IMR-90 (cell line): ENCODE measurements at regions not wholly inside any gene's neighbourhood (a gene's known extent, or its start where the extent isn't known, plus 50 kb on each side); places are given as distances from the start of the nearest gene placed in this dataset.

Experiments used
- ATAC-seq: fragments of 200-7000 bp; cut with Tn5 transposase; 2 replicates; pipeline ENCODE4 v1.9.1; 2020; ENCODE audit warnings: low read depth, mild to moderate bottlenecking, moderate library complexity
- BruUV-seq: library from RNA; stranded (reverse); fragments of 400-500 nt; replicated peaks from 2 replicates; lab custom pipeline; 2021; lab: Mats Ljungman, UMichigan
- CTCF ChIA-PET: fragments of 300-600 bp; formaldehyde crosslinking; extraction: SDS; loops from one replicate; lab custom pipeline; 2021; ENCODE audit warnings: antibody characterized with exemption; lab: Yijun Ruan, JAX
- POLR2A ChIA-PET: fragments of 300-600 bp; sonication (Branson Sonifier 250); formaldehyde crosslinking; loops from one replicate; lab custom pipeline; 2022; ENCODE audit warnings: antibody characterized with exemption; ENCODE audit not compliant: unreplicated experiment; lab: Charles Lee
- DNase-seq: peaks from one replicate; pipeline ENCODE4 v3.0.0; 2013
- H2AFZ ChIP-seq: replicated peaks from 2 replicates; pipeline ENCODE3; 2013; ENCODE audit warnings: low read length, mild to moderate bottlenecking; ENCODE audit not compliant: poor library complexity
- H2AK5ac ChIP-seq: 2 replicates; pipeline ENCODE4 v1.6.1; 2013; ENCODE audit warnings: low read depth, low read length, inconsistent platforms
- H2AK9ac ChIP-seq: replicated peaks from 2 replicates; pipeline ENCODE3; 2013; ENCODE audit warnings: mild to moderate bottlenecking, low read depth, low read length, moderate library complexity; ENCODE audit not compliant: poor library complexity
- H2BK120ac ChIP-seq: 2 replicates; pipeline ENCODE4 v1.6.1; 2013; ENCODE audit warnings: low read depth, low read length, inconsistent platforms
- H2BK15ac ChIP-seq: 3 replicates; pipeline ENCODE4 v1.6.1; 2013; ENCODE audit warnings: low read depth, low read length, inconsistent platforms
- H2BK20ac ChIP-seq: 2 replicates; pipeline ENCODE4 v1.6.1; 2013; ENCODE audit warnings: low read depth, mild to moderate bottlenecking, inconsistent platforms, low read length, moderate library complexity
- H2BK5ac ChIP-seq: 2 replicates; pipeline ENCODE4 v1.6.1; 2013; ENCODE audit warnings: mild to moderate bottlenecking, low read depth, low read length, inconsistent platforms; ENCODE audit not compliant: poor library complexity, severe bottlenecking
- H3K14ac ChIP-seq: replicated peaks from 2 replicates; pipeline ENCODE4 v1.6.1; 2013; ENCODE audit warnings: low read depth, low read length, inconsistent platforms
- H3K18ac ChIP-seq: 2 replicates; pipeline ENCODE4 v1.6.1; 2013; ENCODE audit warnings: low read depth, low read length, control low read depth
- H3K23ac ChIP-seq: 2 replicates; pipeline ENCODE4 v1.6.1; 2013; ENCODE audit warnings: low read depth, low read length, inconsistent platforms
- H3K27ac ChIP-seq: 2 replicates; pipeline ENCODE4 v1.5.1; 2013; ENCODE audit warnings: mild to moderate bottlenecking, control low read depth, low read length; ENCODE audit not compliant: insufficient read depth
- H3K27me3 ChIP-seq: 2 replicates; pipeline ENCODE4 v1.6.1; 2013; ENCODE audit warnings: low read length; ENCODE audit not compliant: control insufficient read depth, insufficient read depth
- H3K36me3 ChIP-seq: 2 replicates; pipeline ENCODE4 v1.6.1; 2013; ENCODE audit warnings: low read length, mixed read lengths; ENCODE audit not compliant: control insufficient read depth, insufficient read depth
- H3K4ac ChIP-seq: 2 replicates; pipeline ENCODE4 v1.6.1; 2013; ENCODE audit warnings: low read depth, low read length, inconsistent platforms
- H3K4me1 ChIP-seq: 2 replicates; pipeline ENCODE4 v1.6.1; 2013; ENCODE audit warnings: low read length, mixed read lengths; ENCODE audit not compliant: control insufficient read depth, insufficient read depth
- H3K4me2 ChIP-seq: 2 replicates; pipeline ENCODE4 v1.6.1; 2013; ENCODE audit warnings: low read depth, mild to moderate bottlenecking, control low read depth, low read length, moderate library complexity
- H3K4me3 ChIP-seq: 2 replicates; pipeline ENCODE4 v1.5.1; 2013; ENCODE audit warnings: low read depth, mild to moderate bottlenecking, control low read depth, low read length, moderate library complexity; ENCODE audit not compliant: insufficient read depth
- H3K56ac ChIP-seq: 2 replicates; pipeline ENCODE4 v1.6.1; 2013; ENCODE audit warnings: low read length, inconsistent platforms; ENCODE audit not compliant: insufficient read depth; ENCODE audit errors: extremely low read depth
- H3K79me1 ChIP-seq, 2 experiments: 2 replicates each; pipeline ENCODE4 v1.6.1; 2013; ENCODE audit warnings: low read length in 2 of 2, inconsistent platforms in 1 of 2, low read depth in 1 of 2
- H3K9ac ChIP-seq: 2 replicates; pipeline ENCODE4 v1.6.1; 2013; ENCODE audit warnings: low read depth, low read length, control low read depth
- H3K9me1 ChIP-seq: 2 replicates; pipeline ENCODE4 v1.6.1; 2013; ENCODE audit warnings: low read length, inconsistent platforms; ENCODE audit not compliant: insufficient read depth
- H3K9me3 ChIP-seq: 2 replicates; pipeline ENCODE4 v1.6.1; 2013; ENCODE audit warnings: low read length; ENCODE audit not compliant: control insufficient read depth, insufficient read depth
- H4K20me1 ChIP-seq: 2 replicates; pipeline ENCODE4 v1.6.1; 2013; ENCODE audit warnings: low read length, inconsistent platforms; ENCODE audit not compliant: insufficient read depth
- H4K5ac ChIP-seq: 2 replicates; pipeline ENCODE4 v1.6.1; 2013; ENCODE audit warnings: mild to moderate bottlenecking, low read depth, low read length, control low read depth
- H4K8ac ChIP-seq, 2 experiments: 2 replicates each; pipeline ENCODE4 v1.6.1; 2013; ENCODE audit warnings: low read depth in 2 of 2, low read length in 2 of 2, control low read depth in 1 of 2, inconsistent platforms in 1 of 2
- H4K91ac ChIP-seq: 2 replicates; pipeline ENCODE4 v1.6.1; 2013; ENCODE audit warnings: low read depth, low read length, inconsistent platforms; ENCODE audit not compliant: insufficient read depth
- BHLHE40 ChIP-seq: fragments of 150-350 bp; IDR thresholded peaks from 2 replicates; pipeline ENCODE4 v1.6.1; 2016; ENCODE audit warnings: mild to moderate bottlenecking, low read depth, low read length
- CEBPB ChIP-seq: IDR thresholded peaks from 2 replicates; pipeline ENCODE4 v1.6.1; 2012; ENCODE audit warnings: low read depth, low read length, improper control_type of control experiment
- CHD1 ChIP-seq: IDR thresholded peaks from 2 replicates; pipeline ENCODE4 v1.6.1; 2012; ENCODE audit warnings: low read depth, low read length, improper control_type of control experiment
- MAFK ChIP-seq: IDR thresholded peaks from 2 replicates; pipeline ENCODE4 v1.6.1; 2012; ENCODE audit warnings: low read depth, low read length, improper control_type of control experiment
- MAZ ChIP-seq: IDR thresholded peaks from 2 replicates; pipeline ENCODE4 v1.6.1; 2012; ENCODE audit warnings: low read depth, mild to moderate bottlenecking, low read length, improper control_type of control experiment, moderate library complexity, borderline replicate concordance
- MXI1 ChIP-seq: IDR thresholded peaks from 2 replicates; pipeline ENCODE4 v1.6.1; 2012; ENCODE audit warnings: low read depth, mild to moderate bottlenecking, low read length, moderate library complexity, borderline replicate concordance
- NFE2L2 ChIP-seq: fragments of 150-350 bp; IDR thresholded peaks from 2 replicates; pipeline ENCODE4 v1.6.1; 2016; ENCODE audit warnings: low read depth, mild to moderate bottlenecking, low read length
- POLR2A ChIP-seq: IDR thresholded peaks from 2 replicates; pipeline ENCODE4 v1.6.1; 2012; ENCODE audit warnings: mild to moderate bottlenecking, low read depth, low read length
- RAD21 ChIP-seq: IDR thresholded peaks from 2 replicates; pipeline ENCODE4 v1.6.1; 2012; ENCODE audit warnings: low read length, improper control_type of control experiment
- RCOR1 ChIP-seq: IDR thresholded peaks from 2 replicates; pipeline ENCODE4 v1.6.1; 2012; ENCODE audit warnings: mild to moderate bottlenecking, low read length, improper control_type of control experiment; ENCODE audit not compliant: insufficient replicate concordance
- RFX5 ChIP-seq: IDR thresholded peaks from 2 replicates; pipeline ENCODE4 v1.8.0; 2012; ENCODE audit warnings: low read depth, mild to moderate bottlenecking, low read length, moderate library complexity
- SMC3 ChIP-seq: fragments of 150-350 bp; IDR thresholded peaks from 2 replicates; pipeline ENCODE4 v1.6.1; 2016; ENCODE audit warnings: low read depth, mild to moderate bottlenecking, antibody characterized with exemption, low read length, moderate library complexity
- WGBS, 2 experiments: methylation state at CpG; one replicate each; pipeline versions ENCODE4 v1.1.5 to v1.1.7; 2013; ENCODE audit warnings: missing lambda C conversion rate in 2 of 2; ENCODE audit not compliant: insufficient read length in 1 of 2; ENCODE audit errors: extremely low coverage in 2 of 2; 5-methylcytosine and 5-hydroxymethylcytosine counted together
- dilution Hi-C: fragments of 300-500 bp; cut with HindIII; formaldehyde crosslinking; loops from one replicate; pipeline ENCODE4 v1.14.3; 2018; ENCODE audit warnings: low sequenced_read_pairs; ENCODE audit not compliant: unreplicated experiment
- in situ Hi-C: fragments of 300-500 bp; cut with MboI; formaldehyde crosslinking; loops from 3 replicates; pipeline ENCODE4 v1.14.3; 2019; ENCODE audit warnings: low sequenced_read_pairs, inconsistent platforms, mixed read lengths
- intact Hi-C: fragments of 100-400 bp; cut with micrococcal nuclease; formaldehyde crosslinking; loops from 2 replicates; pipeline ENCODE4 v1.10.0; 2022
- TF ChIP-seq, protein P1 (sequence below): conservative IDR thresholded peaks from 2 replicates; pipeline ENCODE4 v1.5.1; 2012; ENCODE audit warnings: mild to moderate bottlenecking, low read depth, low read length, improper control_type of control experiment
- TF ChIP-seq, protein P2 (sequence below): fragments of 150-350 bp; IDR thresholded peaks from 2 replicates; pipeline ENCODE4 v1.6.1; 2016; ENCODE audit warnings: low read depth, mild to moderate bottlenecking, low read length, moderate library complexity, borderline replicate concordance

DNA sequence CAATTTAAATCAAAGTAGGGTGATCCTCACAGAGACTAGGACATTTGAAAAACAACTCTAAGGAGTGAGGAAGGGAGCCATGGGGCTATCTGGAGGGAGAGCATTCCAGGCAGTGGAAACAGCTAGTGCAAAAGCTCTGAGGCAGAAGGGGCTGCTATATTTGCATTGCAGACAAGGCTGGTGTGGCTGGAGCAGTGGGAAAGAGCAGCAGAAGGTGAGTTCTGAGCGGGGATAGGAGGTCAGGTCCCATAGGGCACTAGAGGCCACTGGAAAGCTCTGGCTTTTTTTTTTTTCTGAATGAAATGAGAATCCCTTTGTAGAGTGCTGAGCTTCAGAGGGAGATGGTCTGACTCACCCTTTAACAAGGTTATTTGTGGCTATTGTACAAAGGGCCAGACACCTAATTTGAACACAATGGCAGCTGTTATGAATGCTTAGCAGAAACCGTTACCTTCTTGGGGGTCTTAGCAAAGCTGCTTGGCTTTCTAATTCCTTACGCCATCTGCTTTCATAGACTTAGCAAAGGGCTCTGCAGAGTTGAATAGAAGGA lies 291.6 kb downstream of the BUD13 start:
- Histone ChIP-seq H2BK15ac (no peak overlapping the region), H3K56ac (no peak overlapping the region), H2BK120ac (no peak overlapping the region), H4K91ac (no peak overlapping the region), H3K23ac (no peak overlapping the region), H3K9me1 (no peaks in the 10 kb centered on the region), H4K5ac (no peak overlapping the region), H3K9me3 (no peaks in the 10 kb centered on the region), H3K18ac (no peak overlapping the region), H3K36me3 (no peaks in the 10 kb centered on the region), H2AFZ (no peak overlapping the region), H3K14ac (no peak overlapping the region), H2BK5ac (no peak overlapping the region), H3K9ac (no peak overlapping the region), H2AK9ac (no peak overlapping the region), H3K27me3 (no peaks in the 10 kb centered on the region), H3K4me3 (no peak overlapping the region), H2BK20ac (no peak overlapping the region), H3K79me1 (no peaks in the 10 kb centered on the region), H3K4me1 (no peaks in the 10 kb centered on the region), H3K4me2 (no peak overlapping the region), H3K4ac (no peak overlapping the region), H3K27ac (no peak overlapping the region), H4K8ac (no peak overlapping the region), H2AK5ac (no peak overlapping the region), H4K20me1 (no peaks in the 10 kb centered on the region)
- ChIA-PET POLR2A (no interaction called here), CTCF (no interaction called here)
- BruUV-seq = no TSS peak
- dilution Hi-C loops (no loop called here), in situ Hi-C loops (no loop called here), intact Hi-C loops (no loop called here)
- TF ChIP-seq MAFK (no peak), NFE2L2 (no peak), MXI1 (no peak), RAD21 (no peak), CEBPB (no peak), CHD1 (no peak), SMC3 (no peak), MAZ (no peak), RCOR1 (no peak), POLR2A (no peak), BHLHE40 (no peak), RFX5 (no peak)
- TF ChIP-seq, protein P1, sequence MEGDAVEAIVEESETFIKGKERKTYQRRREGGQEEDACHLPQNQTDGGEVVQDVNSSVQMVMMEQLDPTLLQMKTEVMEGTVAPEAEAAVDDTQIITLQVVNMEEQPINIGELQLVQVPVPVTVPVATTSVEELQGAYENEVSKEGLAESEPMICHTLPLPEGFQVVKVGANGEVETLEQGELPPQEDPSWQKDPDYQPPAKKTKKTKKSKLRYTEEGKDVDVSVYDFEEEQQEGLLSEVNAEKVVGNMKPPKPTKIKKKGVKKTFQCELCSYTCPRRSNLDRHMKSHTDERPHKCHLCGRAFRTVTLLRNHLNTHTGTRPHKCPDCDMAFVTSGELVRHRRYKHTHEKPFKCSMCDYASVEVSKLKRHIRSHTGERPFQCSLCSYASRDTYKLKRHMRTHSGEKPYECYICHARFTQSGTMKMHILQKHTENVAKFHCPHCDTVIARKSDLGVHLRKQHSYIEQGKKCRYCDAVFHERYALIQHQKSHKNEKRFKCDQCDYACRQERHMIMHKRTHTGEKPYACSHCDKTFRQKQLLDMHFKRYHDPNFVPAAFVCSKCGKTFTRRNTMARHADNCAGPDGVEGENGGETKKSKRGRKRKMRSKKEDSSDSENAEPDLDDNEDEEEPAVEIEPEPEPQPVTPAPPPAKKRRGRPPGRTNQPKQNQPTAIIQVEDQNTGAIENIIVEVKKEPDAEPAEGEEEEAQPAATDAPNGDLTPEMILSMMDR = no peak
- TF ChIP-seq, protein P2, sequence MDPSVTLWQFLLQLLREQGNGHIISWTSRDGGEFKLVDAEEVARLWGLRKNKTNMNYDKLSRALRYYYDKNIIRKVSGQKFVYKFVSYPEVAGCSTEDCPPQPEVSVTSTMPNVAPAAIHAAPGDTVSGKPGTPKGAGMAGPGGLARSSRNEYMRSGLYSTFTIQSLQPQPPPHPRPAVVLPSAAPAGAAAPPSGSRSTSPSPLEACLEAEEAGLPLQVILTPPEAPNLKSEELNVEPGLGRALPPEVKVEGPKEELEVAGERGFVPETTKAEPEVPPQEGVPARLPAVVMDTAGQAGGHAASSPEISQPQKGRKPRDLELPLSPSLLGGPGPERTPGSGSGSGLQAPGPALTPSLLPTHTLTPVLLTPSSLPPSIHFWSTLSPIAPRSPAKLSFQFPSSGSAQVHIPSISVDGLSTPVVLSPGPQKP = no peak
- ATAC-seq = no peak
- DNase-seq = no peak
- whole genome bisulfite sequencing, 2 experiments = no CpG with 5 or more reads among the region's 3 CpGs
